CD4-positive, alpha-beta T cell treated with Interleukin-15 for 1 hour (primary cell): ENCODE measurements at regions not wholly inside any gene's neighbourhood (a gene's known extent, or its start where the extent isn't known, plus 50 kb on each side); places are given as distances from the start of the nearest gene placed in this dataset.

Experiments
- DNase-seq: peaks from one replicate; pipeline ENCODE4 v3.0.0-alpha.2; 2020

DNA sequence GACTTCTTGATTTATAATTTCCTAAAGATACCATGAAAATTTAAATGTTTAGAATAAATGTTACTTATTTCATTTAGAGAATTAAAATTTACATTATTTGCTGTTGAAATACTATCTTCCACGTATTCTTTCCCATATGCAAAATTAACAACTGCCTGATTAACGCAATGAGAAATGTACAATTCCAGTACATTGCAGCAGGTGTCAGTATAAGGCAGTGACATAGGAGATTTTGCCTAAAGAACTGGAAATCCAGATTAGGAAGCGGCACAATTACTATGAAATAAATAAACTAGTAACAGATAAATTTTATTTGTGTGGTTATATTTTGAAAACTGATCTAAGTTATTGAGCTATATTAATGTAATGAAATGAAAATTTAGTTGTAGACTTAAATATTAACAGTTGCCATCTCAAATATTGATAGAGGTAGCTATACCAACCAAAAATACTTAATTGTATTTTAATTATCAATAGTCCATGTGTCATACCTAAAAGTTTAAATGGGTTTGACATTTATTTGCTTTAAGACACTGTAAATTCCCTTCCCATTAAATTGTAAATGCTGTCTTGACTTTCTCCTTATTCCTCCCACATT lies 300.2 kb downstream of the UTRN start:
- no peak for DNase-seq

DNA sequence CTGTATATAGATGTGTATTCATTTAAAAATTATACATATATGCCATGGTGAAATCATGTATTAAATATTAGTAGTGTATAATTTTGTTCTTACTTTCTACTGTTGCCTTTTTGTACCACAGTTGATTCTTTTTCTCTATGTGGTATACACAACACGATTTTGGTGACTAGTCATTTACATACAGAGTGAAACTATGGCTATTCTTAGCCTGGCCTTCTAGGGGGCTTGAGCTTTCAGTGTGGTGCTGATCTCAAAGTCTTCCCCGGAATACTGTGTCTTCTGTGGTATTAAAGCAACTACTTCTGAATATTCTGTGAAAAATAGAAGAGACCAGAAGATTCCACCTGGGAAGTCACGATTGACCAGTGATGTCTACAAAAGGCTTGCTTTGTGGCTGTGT lies 301.9 kb downstream of the UTRN start:
- DNase-seq, result no peak

DNA sequence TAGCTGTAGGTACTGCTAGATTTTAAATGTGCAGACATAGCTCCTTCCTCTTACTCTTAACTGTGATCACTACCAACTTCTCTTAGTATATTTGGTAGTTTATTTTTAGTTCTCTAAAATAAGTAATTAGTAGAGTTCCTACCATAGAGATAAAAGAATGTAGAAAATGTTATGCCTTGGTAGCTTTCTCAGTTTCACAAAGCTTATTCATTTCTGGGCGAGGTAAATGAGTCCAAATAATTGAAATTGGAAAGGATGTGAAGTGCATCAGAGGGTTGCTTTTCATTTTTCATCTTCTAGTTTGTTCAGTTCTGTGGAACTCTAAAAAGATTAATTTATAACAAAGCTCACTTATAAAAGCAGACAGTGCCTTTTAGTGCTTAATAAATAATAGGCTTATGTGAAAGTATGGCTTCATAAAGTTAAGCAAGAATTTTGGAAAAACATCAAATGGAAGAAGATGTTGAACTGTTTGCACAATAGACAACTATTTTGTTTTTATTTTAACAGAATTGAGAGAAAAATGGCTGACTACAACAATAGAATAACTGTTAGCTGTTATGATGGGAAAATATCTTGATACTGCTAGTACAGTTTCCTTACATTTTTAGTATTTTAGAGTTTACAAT lies 303.7 kb downstream of the UTRN start:
- no peak for DNase-seq

DNA sequence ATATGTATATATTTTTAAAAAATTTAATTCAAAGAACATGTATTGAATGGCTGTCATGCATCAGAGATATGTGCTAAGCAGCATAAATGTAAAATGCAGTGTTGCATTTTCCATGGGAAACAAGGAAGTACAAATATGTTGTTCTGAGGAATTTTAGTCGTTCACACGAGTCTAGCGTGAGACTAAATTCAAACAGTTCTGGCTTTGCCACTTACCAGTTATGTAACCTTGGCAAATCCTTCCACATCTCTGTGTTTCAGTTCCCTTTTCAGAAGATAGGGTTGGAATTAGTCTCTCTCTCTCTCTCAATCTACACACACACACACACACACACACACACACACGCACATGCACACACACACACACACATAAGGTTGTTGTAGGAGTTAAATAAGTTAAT lies 305.4 kb downstream of the UTRN start:
- no peak for DNase-seq

DNA sequence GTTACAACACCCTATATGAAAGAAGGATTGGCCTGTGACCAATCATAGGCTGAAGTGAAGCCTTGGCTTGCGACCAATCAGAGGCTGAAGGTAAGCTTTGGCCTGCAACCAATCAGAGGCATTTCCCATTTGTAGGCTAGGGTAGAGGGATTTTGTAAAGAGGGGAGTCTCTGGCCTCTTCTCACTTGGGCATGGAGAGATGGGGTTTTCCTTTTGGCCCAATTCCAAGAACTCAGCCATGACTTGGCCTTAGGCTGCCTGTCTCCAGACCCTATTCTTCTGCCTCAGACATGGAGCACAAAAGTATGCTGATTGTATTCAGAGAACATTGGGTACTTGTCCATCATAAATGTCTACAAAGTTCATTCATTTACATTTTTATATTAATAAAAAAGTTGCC lies 308.3 kb downstream of the UTRN start:
- DNase-seq, result no peak

DNA sequence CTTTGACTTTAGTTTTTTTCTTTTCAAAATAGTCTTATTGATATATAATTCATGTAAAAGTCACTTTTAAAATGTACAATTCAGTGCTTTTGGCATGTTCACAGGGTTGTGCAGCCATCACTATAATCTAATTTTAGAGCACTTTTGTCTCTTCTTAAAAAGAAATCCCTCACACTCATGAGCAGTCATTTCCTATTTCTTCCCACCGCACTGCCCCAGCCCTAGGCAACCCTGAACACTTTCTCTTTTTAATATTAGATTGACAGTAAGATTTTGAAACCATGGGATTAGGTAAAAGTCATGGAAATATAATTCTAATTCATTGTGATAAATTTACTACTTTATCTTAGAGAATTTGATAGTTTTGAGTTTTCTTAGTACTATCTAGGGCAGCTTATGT lies 309.4 kb downstream of the UTRN start:
- DNase-seq, result no peak

DNA sequence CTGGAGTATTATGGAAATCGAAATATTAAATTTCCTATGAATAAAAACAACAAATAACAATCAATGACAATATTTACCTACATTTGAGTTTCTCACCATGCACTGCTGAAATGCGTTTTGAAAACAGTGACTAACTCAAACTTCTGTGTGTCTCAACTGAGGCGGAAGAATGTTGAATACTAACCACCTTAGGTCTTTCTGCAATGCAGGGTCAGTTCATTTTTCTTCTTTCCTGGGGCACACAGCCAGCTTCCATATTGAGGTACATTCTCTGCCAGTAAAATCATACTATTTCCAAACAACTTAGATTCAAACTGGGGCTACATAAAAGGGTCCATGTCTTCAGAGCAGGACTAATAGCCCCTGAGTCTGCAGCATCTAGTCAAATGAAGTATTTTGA lies 310.1 kb downstream of the UTRN start:
- no peak for DNase-seq

DNA sequence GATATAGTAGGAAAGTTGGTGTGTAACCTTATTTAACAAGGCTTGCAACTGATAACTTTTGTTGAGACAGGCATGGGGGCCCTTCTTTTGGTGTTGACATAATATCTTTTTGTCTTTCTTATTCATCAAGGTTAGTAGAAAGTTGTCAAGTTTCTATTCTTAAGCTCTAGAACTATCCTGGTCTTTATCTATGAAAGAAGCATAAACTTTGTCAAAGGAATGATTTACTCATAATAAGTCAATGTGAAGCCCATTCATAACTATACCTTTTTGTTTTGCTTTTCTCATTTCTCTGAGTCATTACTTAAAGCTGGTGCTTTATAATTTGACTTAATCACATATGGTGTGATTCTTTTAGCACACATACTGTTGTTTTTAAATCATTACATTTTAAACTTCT lies 312.4 kb downstream of the UTRN start:
- DNase-seq, result no peak

DNA sequence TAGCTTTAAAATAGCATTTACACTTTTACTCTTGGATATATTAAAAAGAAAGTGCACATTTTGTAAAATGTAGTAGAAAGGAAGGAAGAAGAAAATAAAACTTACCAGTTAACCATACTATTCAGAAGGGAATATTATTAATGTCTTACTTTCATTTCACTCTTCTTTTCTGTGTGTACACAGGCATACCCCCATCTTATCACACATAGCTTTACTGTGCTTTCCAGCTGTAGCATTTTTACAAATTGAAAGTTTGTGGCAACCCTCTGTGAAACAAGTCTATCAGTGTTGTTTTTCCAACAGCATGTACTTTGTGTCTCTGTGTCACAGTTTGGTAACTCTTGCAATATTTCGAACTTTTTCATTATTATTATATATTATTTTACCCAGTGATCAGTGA lies 314.5 kb downstream of the UTRN start:
- no peak for DNase-seq

DNA sequence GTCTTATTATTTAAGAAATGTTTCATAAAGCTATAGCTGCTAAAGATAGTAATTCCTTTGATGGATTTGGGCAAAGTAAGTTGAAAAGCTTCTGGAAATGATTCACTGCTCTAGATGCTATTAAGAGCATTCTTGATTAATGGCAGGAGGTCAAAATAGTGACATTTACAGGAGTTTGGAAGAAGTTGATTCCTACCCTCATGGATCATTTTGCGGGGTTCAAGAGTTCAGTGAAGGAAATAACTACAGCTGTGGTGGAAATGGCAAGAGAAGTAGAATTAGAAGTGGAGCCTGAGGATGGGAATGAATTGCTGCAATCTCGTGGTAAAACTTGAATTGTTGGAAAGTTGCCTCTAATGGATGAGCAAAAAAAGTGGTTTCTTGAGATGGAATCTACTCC lies 316.1 kb downstream of the UTRN start:
- DNase-seq, result no peak

DNA sequence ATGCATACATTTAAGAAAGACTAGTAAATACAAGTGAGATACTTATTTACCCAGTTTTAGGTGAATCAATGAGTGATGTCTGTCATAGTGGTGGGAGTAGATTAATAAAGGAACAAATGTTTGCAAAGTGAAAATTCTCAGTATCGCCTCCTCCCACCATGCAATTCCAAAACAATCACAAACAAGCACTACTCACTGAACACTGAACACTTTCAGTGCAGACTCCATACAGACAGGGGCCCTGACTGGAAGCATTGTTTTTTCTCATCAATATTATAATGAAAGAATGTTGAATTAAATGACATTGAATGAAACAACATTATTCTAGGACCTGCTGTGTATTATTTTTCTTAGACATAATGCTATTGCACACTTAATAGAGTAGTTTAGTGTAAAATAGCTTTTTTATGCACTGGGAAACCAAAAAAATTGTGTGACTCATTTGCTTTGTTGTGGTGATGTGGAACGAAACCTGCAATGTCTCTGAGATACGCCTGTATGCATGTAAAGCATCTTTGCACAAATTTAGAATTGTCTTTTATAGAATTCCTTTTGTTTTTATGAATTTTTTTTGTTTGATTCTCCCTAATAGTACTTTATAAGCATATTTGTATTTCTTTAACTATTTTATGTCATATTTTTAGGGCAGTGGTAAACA lies 317.5 kb downstream of the UTRN start:
- no peak for DNase-seq

DNA sequence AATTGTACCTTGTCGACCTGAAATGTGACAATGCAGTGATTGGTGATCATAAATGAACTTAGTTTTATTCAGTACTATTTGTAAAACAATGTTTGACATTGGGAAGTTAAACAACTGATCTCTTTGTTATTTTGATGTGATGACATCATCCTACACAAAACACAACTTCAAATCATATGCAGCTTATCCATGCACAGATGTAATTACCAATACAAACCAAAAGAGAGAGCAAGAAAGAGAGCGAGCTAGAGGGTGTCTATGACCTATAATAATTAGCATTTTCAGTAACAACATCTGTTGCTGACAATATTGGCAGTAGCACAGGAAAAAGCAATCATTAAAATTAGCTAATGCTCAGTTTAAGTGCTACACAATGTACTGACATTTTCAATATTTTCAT lies 320.9 kb downstream of the UTRN start:
- DNase-seq, result no peak

DNA sequence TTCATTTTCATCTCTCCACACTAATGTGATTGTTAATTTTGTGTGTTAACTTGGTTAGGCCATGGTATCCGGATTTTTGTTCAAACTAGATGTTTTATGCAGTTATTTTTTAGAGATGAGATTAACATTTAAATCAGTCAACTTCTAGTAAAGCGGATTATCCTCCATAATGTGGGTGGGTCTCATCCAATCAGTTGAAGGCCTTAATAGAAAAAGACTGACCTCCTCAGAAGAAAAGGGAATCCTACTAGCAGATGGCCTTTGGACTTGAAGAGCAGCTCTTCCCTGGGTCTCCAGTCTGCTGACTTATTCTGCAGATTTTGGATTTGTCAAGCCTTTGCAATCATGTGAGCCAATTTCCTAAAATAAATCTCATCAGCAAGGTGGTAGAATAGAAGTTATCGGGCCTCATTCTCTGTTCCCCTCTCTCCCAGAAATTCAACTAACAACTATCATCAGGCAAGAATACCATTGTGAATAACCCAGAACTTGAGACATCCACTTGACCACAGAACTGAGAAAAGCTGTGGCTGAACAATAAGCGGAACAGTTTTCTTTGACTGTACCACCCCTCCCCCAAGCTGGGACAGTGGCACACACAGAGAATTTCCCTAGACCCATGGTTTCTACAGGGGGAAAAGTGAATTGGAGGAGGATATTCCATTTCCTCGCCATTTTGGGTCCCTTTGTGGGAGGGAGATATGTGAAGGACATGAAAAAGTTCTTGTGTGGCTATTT lies 323.0 kb downstream of the UTRN start:
- DNase-seq, result no peak

DNA sequence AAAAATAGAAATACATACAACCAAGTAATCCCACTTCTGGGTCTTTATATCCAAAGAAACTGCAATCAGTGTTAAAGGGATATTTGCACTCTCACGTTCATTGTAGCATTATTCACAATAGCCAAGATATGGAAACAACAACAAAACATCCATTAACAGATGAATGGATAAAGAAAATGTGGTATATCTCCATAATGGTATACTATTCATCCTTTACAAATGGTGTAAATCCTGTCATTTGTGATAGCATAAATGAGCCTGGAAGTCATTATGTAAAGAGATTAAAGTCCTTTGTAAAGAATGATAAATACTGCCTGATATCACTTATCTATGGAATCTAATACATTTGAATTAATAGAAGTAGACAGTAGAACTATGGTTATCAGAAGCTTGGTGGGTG lies 327.7 kb downstream of the UTRN start:
- DNase-seq, result no peak

DNA sequence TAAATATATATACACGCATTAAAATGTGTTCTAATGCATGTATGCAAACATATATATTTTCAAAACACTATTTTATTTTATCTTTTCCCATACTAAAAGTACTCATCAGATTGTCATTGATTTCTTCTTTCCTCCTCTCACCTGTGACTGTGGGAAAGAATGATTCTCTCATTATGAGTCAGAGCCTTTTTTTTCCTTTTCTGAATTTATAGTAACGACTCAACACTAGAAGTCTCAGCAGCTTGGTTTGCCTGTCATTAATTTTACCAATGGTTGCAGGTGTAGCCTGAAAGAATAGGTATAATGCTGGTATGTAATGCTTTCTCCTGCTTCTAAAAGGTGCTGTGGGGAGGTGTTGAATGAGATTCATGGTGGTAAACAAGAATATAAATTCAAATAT lies 328.7 kb downstream of the UTRN start:
- no peak for DNase-seq

DNA sequence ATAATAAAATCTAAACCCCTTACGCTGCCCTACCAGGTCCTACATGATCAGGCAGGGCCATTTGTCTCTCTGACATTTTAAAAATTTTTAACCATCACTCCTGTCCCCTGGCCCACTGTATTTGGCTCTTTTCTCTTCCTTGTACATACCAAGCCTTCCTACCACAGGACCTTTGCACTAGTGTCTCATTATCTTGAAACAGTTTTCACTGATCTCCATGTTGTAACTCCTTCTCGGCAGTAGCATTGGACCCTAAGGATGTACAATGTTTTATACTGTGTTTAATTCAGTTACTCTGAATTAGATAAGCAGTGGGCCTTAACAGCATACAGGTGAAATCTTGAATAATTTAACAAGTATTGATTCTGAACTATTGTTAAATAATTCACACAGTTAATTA lies 330.7 kb downstream of the UTRN start:
- no peak for DNase-seq

DNA sequence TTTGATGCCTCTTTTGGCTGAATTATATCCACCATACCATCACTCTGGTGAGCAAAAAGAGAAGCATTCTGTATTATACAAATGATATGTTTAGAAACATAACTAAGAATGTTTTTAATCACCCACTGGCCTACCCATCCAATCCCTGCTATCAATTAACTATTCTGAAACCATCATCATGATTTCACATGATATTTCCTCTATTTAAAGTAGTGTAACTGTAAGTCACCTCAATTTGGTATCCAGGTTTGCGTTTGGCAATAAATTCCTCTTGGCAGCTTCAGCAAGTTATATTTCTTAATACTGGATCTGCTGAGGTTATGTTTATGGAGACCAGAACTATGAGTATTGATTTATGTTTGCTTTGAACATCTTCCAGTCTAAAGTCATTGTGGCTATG lies 332.1 kb downstream of the UTRN start:
- no peak for DNase-seq

DNA sequence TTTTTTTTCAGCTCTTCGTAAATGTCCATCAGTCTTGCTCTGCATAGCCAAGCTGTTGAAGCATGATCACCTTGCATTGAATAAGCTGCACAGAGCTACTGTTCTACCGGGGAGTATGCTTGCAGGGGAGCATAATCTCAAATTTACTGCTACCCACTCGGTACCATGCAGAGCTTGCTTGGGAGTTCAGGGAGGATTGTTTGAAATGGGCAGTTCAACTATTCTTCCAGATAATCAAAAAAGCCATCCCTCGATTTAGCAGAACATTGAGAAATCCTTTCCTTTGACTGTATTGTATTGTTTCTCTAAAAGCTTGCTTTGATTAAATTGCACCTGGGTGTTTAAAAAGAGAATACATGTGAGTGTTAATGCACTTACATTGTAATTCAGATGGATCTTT lies 332.6 kb downstream of the UTRN start:
- no peak for DNase-seq

DNA sequence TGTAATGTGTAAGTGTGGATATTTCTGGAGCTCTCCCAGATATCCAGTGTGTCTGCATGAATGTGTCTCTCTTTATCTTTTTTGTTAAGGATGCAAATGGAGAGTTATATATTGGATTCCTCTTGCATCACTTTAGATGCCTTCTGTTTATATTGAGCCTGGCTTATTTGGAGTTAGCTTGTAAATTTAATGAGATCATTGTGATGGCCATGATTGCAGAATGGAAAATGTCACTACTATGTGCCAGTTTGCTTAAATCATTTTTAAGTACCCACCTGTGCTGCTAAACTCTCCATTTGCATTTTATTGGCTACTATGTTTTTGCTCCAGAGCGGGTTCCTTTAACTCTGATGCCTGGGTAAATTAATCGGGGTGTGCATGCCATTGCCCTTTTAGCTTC lies 334.8 kb downstream of the UTRN start:
- DNase-seq, result no peak

DNA sequence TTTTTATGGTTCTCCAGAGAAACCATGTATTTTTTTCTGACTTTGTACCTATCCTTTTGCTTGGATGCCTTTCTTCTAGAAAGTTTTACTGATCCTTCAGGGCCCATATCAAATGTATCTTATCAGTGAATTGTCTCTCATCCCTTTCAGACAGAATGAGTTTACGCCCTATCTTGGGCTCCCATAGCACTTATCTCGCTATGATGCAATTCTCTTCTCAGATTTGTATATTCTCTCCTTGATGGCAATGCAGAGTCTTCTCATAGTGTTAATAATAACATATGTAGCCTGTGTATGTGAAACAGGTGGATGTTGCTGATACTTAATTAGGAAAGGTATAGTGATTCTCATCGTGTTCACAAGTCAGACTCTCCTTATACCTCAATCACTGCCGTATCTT lies 336.2 kb downstream of the UTRN start:
- DNase-seq, result no peak

DNA sequence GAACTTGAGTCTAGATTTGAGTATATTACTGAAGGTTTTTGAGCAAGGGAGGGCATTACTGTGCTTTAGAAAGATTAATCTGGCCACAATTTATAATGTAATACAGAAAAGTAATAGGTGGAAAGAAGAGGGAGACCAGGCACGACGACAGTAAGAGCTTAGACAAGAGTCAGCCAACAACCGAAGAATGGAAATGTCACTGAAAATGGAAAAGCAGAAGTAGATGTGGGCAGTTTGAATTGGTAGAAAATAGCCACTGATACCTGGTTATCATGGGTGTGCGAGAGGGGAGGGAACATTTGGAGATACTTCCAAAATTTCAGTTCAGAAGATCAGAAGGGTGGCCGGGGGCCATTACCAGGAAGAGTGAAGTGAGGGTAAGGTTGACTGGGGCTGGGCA lies 339.1 kb downstream of the UTRN start:
- no peak for DNase-seq

DNA sequence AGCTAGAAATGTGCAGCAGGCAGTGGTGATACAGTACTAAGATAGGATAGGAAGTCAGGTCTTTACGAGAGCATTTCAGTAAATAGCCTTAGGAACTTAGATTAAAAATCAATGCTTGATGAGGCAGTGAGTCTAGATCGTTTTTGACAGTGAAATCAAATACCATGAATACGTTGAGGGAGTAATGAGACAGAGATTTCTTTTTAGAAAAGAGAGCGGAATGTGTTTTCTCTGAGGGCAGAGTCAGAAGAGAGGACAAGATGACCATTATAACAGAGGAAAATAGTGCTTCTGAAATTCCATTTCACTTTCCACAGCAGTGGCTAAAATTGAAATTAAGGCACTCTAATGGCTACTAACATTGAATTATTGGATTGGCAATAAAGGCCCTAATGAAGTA lies 339.6 kb downstream of the UTRN start:
- no peak for DNase-seq

DNA sequence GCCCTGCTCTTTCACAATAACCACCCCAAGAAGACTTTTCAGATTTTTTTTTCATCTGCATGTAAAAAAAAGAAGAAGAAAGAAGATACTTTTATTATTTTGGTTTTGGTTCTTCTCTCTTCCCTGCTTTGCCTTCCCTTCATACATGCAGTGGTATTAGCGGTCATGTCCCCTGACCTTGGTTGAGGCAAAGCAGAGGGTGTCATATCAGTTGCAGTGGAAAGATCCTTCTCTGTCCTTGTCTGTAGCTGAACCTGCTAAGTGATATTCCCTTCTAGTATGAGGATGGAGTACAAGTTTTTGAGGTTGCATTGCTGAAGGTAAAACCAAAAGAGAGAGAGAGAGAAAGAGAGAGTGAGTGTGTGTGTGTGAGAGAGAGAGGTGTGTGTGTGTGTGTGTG lies 345.7 kb downstream of the UTRN start:
- DNase-seq, result no peak

DNA sequence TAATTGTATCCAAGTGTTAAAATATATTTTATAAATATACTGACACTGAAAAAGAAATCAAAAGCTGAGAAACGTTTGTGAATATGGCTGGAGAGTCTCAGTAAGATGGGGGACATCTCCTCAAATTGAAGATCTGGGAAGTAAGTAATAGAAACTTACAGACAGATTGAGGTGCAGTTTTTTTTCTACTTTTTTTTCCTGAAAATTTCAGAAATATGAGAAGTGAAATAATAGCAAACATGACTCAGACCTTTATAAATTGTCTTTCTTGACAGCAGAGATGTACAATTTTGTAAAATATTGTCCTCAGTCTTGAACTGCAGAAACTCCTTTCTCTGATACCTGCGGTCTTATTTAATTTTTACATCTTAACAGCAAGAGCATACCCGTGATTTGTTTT lies 347.1 kb downstream of the UTRN start:
- no peak for DNase-seq
